MCF 10A (cell line): ENCODE measurements at regions not wholly inside any gene's neighbourhood (a gene's known extent, or its start where the extent isn't known, plus 50 kb on each side); places are given as distances from the start of the nearest gene placed in this dataset.
A peak's percentile ranks its signal among the peaks of the same experiment; 100 is the strongest.

Experiments
- BruUV-seq: library from RNA; stranded (reverse); fragments of 400-500 nt; replicated peaks from 2 replicates; lab custom pipeline; 2021; lab: Mats Ljungman, UMichigan
- CTCF ChIA-PET: fragments of 300-600 bp; sonication (Branson Sonifier 250); formaldehyde crosslinking; extraction: SDS; loops from one replicate; lab custom pipeline; 2021; ENCODE audit warnings: antibody characterized with exemption, inconsistent platforms; lab: Yijun Ruan, JAX
- POLR2A ChIA-PET: fragments of 300-600, 350-650 bp; sonication (Branson Sonifier 250); formaldehyde crosslinking; extraction: SDS; loops from one replicate; lab custom pipeline; 2020; ENCODE audit warnings: antibody characterized with exemption, inconsistent platforms; lab: Yijun Ruan, JAX
- DNase-seq: peaks from one replicate; pipeline ENCODE4 v3.0.0-alpha.2; 2018; ENCODE audit not compliant: unreplicated experiment
- H3K27ac Mint-ChIP-seq: one replicate; pipeline ENCODE4 v1.8.0; 2022; ENCODE audit warnings: mild to moderate bottlenecking, low read depth, mixed read lengths; ENCODE audit not compliant: unreplicated experiment
- H3K27me3 Mint-ChIP-seq: one replicate; pipeline ENCODE4 v1.8.0; 2022; ENCODE audit warnings: mixed read lengths; ENCODE audit not compliant: insufficient read depth, unreplicated experiment
- H3K36me3 Mint-ChIP-seq: one replicate; pipeline ENCODE4 v1.8.0; 2022; ENCODE audit warnings: mild to moderate bottlenecking, moderate library complexity, mixed read lengths; ENCODE audit not compliant: insufficient read depth, unreplicated experiment
- H3K4me1 Mint-ChIP-seq: one replicate; pipeline ENCODE4 v1.8.0; 2022; ENCODE audit warnings: mixed read lengths; ENCODE audit not compliant: insufficient read depth, unreplicated experiment
- H3K4me3 Mint-ChIP-seq: one replicate; pipeline ENCODE4 v1.8.0; 2022; ENCODE audit warnings: mild to moderate bottlenecking, moderate library complexity, mixed read lengths; ENCODE audit not compliant: unreplicated experiment
- H3K9me3 Mint-ChIP-seq: one replicate; pipeline ENCODE4 v1.8.0; 2022; ENCODE audit warnings: mixed read lengths; ENCODE audit not compliant: unreplicated experiment
- intact Hi-C: fragments of 100-400 bp; cut with micrococcal nuclease; formaldehyde crosslinking; loops from 2 replicates; pipeline ENCODE4 v1.14.1; 2022
- TF ChIP-seq, protein P1 (sequence below): fragments of 200-600 bp; IDR thresholded peaks from one replicate; pipeline ENCODE4 v1.8.0; 2022; ENCODE audit warnings: antibody characterized with exemption, mild to moderate bottlenecking; ENCODE audit not compliant: unreplicated experiment

DNA sequence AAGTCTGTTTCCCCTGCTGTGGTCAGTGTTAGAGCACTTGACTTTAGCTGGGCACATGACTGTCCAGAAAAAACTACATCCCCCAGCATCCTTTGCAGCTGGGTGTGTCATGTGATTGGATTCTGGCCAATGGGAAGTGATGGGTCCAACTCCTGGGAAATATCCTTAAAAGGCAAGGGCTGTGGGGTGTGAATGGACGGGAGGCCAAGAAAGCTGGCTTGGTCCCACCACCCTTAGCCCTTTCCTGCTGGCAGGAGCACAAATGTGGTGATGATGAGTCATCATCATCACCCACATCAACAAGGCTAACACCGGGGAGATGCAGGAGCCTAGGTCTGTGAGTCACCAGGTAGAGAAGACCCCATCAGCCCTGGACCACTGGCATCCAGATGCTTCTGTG is 341.7 kb downstream of the C16orf95 start:
- TF ChIP-seq, protein P1, sequence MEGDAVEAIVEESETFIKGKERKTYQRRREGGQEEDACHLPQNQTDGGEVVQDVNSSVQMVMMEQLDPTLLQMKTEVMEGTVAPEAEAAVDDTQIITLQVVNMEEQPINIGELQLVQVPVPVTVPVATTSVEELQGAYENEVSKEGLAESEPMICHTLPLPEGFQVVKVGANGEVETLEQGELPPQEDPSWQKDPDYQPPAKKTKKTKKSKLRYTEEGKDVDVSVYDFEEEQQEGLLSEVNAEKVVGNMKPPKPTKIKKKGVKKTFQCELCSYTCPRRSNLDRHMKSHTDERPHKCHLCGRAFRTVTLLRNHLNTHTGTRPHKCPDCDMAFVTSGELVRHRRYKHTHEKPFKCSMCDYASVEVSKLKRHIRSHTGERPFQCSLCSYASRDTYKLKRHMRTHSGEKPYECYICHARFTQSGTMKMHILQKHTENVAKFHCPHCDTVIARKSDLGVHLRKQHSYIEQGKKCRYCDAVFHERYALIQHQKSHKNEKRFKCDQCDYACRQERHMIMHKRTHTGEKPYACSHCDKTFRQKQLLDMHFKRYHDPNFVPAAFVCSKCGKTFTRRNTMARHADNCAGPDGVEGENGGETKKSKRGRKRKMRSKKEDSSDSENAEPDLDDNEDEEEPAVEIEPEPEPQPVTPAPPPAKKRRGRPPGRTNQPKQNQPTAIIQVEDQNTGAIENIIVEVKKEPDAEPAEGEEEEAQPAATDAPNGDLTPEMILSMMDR, result no peak
- intact Hi-C loops, result no loop called here
- peak; percentile 92 for DNase-seq
- ChIA-PET CTCF (interaction anchor here (0.7 kb wide), 1 partner anchor 191 kb away, joined by 3 read pairs; no protein-coding TSS in a partner anchor), POLR2A (no interaction called here)
- Mint-ChIP-seq H3K27ac (peak overlapping the region; percentile 10), H3K36me3 (no peaks in the 10 kb centered on the region), H3K27me3 (peaks cover 15% of the 10 kb centered on the region), H3K9me3 (peaks cover 8% of the 10 kb centered on the region), H3K4me3 (no peak overlapping the region), H3K4me1 (peaks cover 5% of the 10 kb centered on the region)
- no TSS peak for BruUV-seq

DNA sequence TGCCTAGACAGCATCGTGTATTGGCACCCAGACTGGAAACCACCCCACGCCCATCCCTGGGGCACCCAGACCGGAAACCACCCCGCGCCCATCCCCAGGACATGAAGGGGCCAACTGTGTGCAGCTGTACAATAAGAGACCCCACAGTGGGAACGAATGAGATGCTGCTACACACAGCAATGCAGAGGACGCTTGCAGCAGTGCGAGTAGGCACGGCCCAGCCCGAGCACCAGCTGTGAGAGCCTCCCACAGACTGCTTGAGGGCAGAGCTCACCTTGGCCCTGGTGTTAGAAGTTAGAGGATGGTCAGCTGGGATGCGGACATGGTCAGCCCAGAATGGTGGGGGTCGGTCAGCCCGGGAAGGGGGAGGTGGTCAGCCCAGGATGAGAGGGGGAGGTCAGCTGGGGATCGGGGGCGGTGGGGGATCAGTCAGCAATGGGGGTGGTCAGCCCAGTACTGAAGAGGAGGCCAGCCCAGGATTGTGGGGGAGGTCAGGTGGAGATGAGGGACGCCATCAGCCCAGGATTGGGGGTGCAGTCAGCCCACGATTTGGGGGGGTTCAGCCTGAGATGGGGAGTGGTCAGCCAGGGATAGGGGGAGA is 340.0 kb downstream of the C16orf95 start:
- Mint-ChIP-seq H3K4me3 (no peak overlapping the region), H3K27ac (no peak overlapping the region), H3K9me3 (peaks cover 8% of the 10 kb centered on the region), H3K36me3 (no peaks in the 10 kb centered on the region), H3K27me3 (peaks cover 30% of the 10 kb centered on the region), H3K4me1 (peaks cover 5% of the 10 kb centered on the region)
- DNase-seq, result no peak
- ChIA-PET POLR2A (no interaction called here), CTCF (no interaction called here)
- BruUV-seq, result no TSS peak
- TF ChIP-seq, protein P1, result no peak
- intact Hi-C loops, result no loop called here

DNA sequence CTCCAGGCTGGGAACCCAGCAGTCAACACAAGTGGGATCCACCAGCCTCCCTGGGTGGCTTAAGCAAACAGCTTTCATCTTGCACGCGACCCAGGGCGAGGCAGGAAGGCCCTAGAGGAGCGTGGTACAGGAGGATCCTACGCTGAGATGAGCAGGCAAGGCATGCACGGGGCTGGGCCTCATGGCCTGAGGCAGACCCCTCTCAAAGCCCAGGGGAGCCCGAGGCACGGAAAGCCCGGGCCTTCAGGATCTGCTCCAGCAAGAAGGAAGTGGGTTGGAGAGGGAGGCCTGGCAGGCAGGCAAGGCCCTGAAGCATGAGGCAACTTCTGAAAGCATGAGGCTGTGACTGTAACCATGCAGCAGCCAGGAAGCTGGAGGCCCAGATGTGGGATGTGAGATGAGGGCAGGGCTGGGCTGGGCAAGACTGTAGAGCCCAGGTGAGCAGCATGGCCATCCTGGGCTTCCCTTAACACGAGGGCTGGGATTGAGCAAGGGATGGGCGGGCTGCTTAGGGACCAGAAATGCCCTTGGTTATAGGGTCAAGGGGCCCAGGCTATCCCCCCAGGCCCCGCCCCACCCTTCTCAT is 338.7 kb downstream of the C16orf95 start:
- Mint-ChIP-seq H3K27me3 (peaks cover 34% of the 10 kb centered on the region), H3K4me1 (peaks cover 5% of the 10 kb centered on the region), H3K27ac (no peak overlapping the region), H3K4me3 (no peak overlapping the region), H3K36me3 (no peaks in the 10 kb centered on the region), H3K9me3 (no peaks in the 10 kb centered on the region)
- ChIA-PET POLR2A (no interaction called here), CTCF (no interaction called here)
- BruUV-seq, result no TSS peak
- intact Hi-C loops, result no loop called here
- TF ChIP-seq, protein P1, result no peak
- DNase-seq, result no peak

DNA sequence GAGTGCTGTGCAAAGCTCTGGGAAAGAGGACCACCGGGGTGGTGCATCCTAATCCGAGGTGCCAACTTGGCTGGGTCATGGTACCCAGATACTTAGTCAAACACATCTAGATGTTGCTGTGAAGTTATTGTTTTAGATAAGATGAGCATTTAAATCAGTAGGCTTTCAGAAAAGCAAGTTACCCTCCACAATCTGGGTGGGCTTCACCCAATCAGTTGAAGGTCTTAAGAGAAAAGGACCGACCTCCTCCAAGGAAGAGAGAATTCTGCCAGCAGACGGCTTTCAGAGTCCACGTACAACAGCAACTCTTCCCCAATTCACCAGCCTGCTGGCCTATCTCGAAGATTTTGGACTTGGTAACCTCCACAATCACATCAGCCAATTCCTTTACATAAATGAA is 338.1 kb downstream of the C16orf95 start:
- TF ChIP-seq, protein P1, result no peak
- H3K27ac Mint-ChIP-seq, result no peak overlapping the region
- H3K4me1 Mint-ChIP-seq, result peaks cover 5% of the 10 kb centered on the region
- peaks cover 34% of the 10 kb centered on the region for H3K27me3 Mint-ChIP-seq
- CTCF ChIA-PET, result no interaction called here
- intact Hi-C loops, result no loop called here
- no TSS peak for BruUV-seq
- no peaks in the 10 kb centered on the region for H3K36me3 Mint-ChIP-seq
- DNase-seq, result no peak
- POLR2A ChIA-PET, result no interaction called here
- no peak overlapping the region for H3K4me3 Mint-ChIP-seq
- H3K9me3 Mint-ChIP-seq, result no peaks in the 10 kb centered on the region
